22Rv1 (cell line): ENCODE measurements at regions not wholly inside any gene's neighbourhood (a gene's known extent, or its start where the extent isn't known, plus 50 kb on each side); places are given as distances from the start of the nearest gene placed in this dataset.

ENCODE experiments used
- H3K27ac ChIP-seq: fragments of 450-650 bp; 2 replicates; pipeline ENCODE4 v1.5.1; 2017
- ZFX ChIP-seq: fragments of 450-650 bp; IDR thresholded peaks from 2 replicates; pipeline ENCODE4 v1.6.1; 2017; ENCODE audit warnings: antibody characterized with exemption, borderline replicate concordance
- TF ChIP-seq, protein P1 (sequence below): fragments of 450-650 bp; IDR thresholded peaks from 2 replicates; pipeline ENCODE4 v1.5.1; 2017; ENCODE audit warnings: mild to moderate bottlenecking

DNA sequence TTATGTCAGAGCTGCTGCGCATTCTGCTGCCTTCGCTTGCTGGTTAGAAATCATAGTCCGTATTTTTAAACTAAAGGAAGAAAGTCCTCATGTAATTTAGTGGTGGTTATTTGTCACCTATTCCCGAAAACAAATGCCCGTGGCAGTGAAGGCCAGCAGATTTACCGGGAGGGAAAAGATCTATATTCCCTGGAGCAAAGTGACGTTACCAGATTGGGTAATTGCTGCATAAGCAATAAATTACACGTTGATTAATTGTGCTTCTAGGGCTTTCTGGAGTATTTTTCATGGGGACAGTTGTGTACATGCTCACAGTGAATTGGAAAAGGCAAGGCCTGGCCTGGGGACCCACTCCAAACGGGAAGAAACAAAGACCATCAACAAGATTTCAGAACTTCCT lies 298.7 kb downstream of the NPHP4 start:
- no peak for TF ChIP-seq ZFX
- TF ChIP-seq, protein P1, sequence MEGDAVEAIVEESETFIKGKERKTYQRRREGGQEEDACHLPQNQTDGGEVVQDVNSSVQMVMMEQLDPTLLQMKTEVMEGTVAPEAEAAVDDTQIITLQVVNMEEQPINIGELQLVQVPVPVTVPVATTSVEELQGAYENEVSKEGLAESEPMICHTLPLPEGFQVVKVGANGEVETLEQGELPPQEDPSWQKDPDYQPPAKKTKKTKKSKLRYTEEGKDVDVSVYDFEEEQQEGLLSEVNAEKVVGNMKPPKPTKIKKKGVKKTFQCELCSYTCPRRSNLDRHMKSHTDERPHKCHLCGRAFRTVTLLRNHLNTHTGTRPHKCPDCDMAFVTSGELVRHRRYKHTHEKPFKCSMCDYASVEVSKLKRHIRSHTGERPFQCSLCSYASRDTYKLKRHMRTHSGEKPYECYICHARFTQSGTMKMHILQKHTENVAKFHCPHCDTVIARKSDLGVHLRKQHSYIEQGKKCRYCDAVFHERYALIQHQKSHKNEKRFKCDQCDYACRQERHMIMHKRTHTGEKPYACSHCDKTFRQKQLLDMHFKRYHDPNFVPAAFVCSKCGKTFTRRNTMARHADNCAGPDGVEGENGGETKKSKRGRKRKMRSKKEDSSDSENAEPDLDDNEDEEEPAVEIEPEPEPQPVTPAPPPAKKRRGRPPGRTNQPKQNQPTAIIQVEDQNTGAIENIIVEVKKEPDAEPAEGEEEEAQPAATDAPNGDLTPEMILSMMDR = no peak

DNA sequence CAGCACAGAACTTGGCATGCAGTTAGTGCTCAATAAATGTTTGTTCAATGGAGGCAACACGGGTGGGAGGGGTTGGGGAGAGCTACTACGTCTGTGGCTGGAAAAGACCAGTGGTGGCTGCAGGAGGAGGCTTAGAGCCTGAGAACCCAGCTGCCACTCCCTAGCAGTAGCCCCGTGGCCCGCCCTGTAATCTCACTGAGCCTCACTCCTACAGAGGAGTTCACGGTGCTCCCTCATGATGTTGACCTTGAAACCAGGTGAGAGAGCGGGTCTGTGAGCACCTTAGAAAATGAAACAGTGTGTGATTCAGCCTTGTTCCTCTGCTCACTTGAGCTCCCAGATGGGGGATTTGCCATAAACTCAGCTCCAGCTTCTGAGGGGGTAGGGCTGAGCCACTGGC lies 299.6 kb downstream of the NPHP4 start:
- no peak overlapping the region for H3K27ac ChIP-seq
- no peak for TF ChIP-seq ZFX
- TF ChIP-seq, protein P1 = no peak

More for the DNA sequence above, 298.7 kb downstream of the NPHP4 start:
- H3K27ac ChIP-seq = no peak overlapping the region

DNA sequence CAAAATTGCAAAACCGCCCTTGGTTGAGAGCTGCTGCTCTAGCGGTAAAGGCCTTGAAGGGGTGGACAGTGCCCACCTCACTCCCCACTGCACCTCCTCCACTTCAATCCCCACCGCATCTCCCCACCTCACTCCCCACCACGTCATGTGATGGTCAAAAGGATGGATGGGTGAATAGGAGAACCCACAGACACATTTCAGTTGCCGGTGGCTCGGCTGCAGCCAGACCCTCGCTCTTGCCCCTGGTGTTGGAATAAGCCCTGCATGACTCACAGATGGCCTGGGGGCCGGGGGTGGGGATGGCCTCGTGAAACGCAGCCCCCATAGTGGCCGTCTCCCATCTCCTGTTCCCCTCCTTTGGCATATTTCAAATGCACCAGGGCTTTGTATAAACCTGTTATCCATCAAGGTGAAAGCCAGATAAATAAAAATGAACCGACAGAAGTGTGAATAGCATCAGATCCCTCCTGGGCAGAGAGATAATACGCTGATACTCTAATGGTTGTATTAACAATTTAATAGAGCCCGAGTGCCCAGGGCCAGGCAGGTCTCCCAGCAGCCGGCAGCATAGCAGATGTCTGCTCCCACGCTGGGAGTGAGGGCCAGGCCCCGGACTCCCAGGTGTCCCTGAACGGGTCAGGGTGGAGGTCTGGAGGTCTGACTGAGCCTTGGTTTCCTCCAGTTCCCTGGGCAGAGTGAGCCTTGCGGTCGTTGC lies 300.3 kb downstream of the NPHP4 start:
- no peak for TF ChIP-seq ZFX
- TF ChIP-seq, protein P1 = no peak
- no peak overlapping the region for H3K27ac ChIP-seq

DNA sequence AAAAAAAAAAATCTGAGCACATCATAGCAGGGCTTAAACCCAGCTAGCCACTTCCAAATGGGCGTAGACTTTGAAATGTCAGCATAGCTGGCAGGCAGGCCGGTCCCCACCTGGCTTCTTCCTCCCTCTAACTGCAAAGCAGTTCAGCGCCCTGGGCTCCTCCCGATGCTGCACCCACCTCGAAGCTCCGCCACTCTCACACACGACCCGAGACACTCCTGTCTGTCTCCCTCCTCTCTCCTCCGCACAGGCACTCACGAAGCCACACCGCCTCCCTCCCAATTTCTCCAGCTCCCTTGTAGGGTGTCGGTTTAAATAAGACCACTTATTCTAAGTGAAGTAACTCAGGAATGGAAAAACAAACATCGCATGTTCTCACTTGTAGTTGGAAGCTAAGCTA lies 301.3 kb downstream of the NPHP4 start:
- H3K27ac ChIP-seq = no peak overlapping the region
- TF ChIP-seq, protein P1 = no peak
- TF ChIP-seq ZFX = no peak

DNA sequence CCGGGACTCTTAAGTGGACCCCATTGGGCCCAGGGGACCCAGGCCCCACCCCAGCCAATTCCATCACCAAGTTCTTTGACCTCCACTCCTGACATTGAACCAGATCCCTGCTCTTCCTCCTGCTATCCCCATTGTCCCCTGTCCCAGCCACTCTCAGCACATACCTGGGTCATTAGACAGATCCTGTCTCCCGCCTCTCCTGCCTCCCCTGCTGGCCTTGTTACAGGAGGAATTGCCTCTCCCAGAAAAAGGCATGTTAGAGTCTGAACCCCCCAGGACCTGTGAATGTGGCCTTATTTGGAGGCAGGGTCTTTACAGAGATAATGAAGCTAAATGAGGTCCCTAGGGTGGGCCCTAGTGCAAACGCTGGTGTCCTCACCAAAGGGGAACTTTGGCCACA lies 301.9 kb downstream of the NPHP4 start:
- TF ChIP-seq, protein P1 = no peak
- TF ChIP-seq ZFX = no peak
- no peak overlapping the region for H3K27ac ChIP-seq

DNA sequence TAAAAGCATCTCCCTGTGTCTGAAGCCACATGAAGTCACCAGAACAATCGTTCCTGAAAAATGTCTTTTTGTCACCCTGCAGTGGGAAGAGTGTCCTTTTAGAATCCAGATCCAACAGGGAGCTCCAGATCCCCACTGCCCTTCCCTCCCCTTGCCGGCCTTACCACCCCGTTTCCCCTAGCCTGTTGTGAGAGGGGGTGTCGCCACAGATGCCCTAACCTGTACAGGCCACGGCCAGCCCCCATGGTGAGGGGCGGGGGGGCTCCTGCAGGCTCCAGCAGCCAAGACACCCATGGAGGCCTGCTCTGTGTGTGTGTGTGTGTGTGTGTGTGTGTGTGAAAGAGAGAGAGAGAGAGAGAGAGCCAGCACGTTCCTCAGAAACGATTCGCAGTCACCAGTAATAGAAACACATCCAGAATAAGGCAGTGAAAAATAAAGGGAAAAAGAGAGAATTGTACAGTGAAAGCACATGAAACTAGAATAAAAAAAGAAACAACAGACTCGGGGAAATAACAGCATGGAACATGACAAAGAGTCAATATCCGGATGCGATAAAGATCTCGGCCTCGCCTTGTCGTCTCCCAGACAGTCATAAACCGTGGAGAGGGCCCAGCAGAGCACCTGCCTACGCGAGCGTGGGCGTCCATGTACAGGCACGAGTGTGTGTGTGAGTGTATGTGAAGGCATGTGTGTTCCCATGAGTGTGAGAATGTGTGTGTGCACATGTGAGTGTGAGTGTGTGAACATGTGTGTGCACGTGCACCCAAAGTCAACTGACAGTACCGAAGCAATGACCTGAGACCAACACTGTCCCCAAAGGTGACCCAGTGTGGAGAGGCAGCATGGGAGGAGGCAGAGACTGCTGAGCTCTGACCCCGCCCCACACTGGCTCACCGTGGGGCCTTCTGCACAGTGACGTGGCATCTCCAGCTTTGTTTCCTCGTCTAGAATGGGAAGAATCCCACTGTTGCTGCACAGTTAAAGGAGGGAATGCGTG lies 303.8 kb downstream of the NPHP4 start:
- TF ChIP-seq ZFX = no peak
- TF ChIP-seq, protein P1 = no peak
- no peak overlapping the region for H3K27ac ChIP-seq
